GM19239 (cell line): ENCODE measurements at regions not wholly inside any gene's neighbourhood (a gene's known extent, or its start where the extent isn't known, plus 50 kb on each side); places are given as distances from the start of the nearest gene placed in this dataset.
A peak's percentile ranks its signal among the peaks of the same experiment; 100 is the strongest.

ENCODE experiments used
- DNase-seq: peaks from one replicate; pipeline ENCODE4 v3.0.0; 2011; ENCODE audit warnings: low spot score; ENCODE audit not compliant: insufficient read length
- FAIRE-seq: peaks from 2 replicates; lab custom pipeline; 2011; peaks lifted over from hg19 to GRCh38; lab: Jason Lieb, UNC

DNA sequence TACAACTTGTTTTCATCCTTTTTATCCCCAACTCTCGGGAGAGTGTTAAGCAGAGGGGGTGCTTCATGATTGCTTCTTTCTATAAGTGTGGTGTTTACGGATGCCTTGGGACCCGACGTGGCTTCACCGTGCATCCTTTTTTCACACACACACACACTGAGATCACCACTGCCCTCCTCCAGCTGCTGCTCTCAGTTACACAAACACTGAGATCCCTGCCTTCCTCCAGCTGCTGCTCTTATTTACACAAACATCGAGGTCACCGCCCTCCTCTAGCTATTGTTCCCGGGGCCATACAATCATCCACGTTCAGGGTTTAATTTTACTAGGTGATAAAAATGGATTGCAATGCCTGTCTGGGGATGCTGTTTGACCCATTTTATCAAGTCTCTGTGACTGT lies 155.4 kb upstream of the FAM9B start:
- FAIRE-seq = no peak
- DNase-seq = no peak

DNA sequence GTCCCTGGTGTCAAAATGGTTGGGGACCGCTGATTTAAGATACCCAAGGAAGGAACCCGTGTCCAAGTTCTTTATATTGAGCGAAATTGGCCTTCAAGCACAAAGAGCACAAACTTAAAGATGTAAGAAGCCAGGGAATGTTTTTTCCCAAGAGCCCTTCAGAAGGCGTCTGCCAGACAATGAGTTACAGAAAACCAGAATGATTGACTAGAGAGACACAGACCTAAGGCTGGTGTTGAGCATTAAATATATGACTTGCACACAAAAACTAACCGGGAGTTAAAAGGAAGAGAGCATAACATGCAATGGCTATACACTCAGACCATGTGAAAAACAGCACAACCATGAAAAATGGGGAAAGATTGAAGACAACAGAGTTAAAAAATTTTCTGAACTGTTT lies 157.5 kb upstream of the FAM9B start:
- DNase-seq (no peak), FAIRE-seq (no peak)

DNA sequence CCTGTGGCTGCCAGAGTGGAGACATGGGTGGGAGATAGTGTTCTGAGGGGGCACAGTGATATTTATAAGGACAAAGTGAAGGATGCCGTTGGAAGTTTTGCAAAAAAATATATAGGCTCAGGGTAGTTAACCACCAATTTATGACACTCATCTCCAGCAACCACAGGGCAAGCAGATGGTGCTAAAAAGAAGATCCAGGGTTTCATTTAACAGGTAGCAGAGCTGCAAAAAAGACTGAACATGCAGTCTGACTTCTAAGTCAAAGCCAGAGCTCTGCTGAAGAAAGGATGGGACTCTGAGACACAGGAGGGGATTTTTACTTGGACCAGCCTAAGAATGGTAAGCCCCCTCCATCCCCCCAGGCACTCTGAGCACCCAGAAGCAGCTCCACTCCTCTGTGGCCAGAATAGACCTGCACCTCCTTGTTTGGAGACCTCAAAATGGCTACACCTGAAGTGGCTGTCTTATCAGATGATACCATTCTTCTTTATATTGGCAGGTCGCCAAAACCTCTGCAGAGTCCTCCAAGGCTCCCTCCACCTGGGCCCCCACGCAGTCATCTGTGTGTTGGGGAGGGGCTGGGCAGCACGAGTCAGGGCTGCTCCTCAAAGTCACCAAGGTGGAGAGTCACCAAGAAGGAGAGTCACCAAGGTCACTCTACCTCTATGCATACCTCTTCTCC lies 161.4 kb upstream of the FAM9B start:
- no peak for DNase-seq
- no peak for FAIRE-seq

GRCh38 chrX:9196961-9197640 lies 163.2 kb upstream of the FAM9B start:
- FAIRE-seq = no peak
- no peak for DNase-seq

DNA sequence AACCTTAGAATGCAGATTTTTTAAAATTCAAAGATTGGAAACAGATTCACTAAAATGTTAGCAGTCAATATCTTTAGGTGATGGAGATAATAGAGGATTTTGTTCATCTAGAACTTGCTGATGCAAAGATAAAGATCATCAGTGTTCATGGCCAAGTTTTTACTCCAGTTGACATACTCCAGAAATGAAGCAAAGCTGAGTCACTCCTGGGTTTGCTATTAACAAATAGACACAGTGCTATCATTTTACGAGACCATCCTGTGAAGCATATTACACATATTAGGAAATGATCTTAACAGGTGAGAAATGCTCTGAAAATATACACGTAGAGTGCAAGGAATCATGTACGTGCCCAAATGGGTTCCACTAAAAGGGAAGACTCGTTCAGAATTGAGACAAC lies 170.6 kb upstream of the FAM9B start:
- FAIRE-seq (no peak), DNase-seq (no peak)

GRCh38 chrX:9205599-9206223 lies 171.8 kb upstream of the FAM9B start:
- FAIRE-seq = no peak

GRCh38 chrX:9207142-9207541 lies 173.2 kb upstream of the FAM9B start:
- FAIRE-seq (no peak), DNase-seq (no peak)

More at GRCh38 chrX:9205599-9206223, 171.8 kb upstream of the FAM9B start:
- no peak for DNase-seq

- FAIRE-seq (no peak), DNase-seq (no peak)
Observed at GRCh38 chrX:9211269-9211668, 177.3 kb upstream of the FAM9B start.

DNA sequence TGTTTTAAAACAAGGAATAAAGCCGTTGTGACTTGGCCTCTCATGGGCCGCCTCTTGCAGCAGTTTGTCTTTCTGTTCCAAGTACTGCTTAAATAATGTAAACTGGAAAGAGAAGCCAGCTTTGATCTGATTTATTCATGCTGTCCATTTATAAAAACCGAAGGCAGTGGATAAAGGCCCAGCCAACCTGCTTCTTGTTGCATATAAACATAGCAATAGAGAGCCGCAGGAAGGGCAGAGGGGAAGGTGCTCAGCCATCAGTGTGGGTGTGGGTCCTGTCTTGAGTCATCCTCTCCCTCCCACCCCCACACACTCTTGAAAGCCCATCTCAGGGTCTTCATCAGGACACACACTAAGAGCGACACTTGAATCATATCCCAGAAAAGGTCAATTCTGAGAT lies 187.9 kb upstream of the FAM9B start:
- FAIRE-seq = no peak
- no peak for DNase-seq

DNA sequence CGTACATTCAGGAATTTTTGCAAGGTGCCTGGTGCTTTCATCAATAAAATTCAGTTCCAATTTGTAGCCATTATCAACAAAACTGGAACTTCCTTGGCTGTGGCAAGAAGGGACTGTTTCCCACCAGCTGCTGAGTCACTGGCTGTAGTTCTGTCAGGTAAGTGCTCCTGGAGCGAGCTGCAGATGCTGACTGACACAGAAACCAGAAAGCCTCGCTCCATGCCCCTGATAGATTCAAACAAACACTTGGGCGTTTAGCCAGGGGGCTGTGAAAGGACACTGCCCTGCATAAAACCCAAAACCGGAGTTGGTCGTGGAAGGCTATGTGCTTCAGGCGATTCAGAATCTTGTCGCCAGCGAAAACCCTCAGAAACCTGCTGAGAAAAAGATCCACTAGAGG lies 188.4 kb upstream of the FAM9B start:
- DNase-seq (no peak), FAIRE-seq (no peak)

DNA sequence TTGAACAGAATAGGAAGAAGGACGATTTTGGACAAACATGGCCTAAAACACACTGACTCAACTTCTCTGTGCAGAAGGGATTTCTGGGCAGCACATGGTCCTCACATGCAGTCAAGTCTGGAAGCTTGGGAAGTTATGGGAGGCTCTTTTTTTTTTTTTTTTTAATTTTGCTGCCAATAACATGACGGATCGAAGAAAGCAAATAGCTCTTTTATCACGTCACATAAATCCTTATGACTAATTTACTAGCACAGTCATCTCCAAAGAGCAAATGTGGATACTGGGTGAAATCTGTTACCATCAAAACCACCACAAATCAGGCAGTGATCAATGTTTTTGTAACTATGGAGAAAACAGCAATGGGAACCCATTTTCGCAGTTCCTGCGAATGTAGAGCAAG lies 193.3 kb upstream of the FAM9B start:
- DNase-seq (no peak), FAIRE-seq (no peak)

GRCh38 chrX:9231491-9231890 lies 197.6 kb upstream of the FAM9B start:
- no peak for DNase-seq
- FAIRE-seq = no peak

DNA sequence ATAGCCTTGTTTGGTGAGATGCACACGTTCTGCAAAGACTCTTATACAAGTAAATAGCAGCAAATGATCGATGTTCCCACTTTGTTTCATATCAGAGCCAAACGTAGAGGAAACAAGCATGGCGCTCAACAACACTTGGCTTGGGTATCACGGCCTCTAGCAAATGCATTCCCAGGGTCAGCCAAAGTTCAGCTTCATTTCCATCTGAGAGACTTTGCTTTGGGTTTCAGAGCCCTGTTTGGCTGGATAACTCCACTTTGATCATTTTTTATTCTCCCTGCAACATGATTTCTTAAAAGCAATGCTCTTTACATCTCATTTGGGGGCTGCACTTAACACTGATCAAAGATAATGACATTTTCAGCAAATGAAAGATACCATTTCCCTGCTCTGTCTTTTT lies 199.2 kb upstream of the FAM9B start:
- FAIRE-seq = no peak
- DNase-seq = no peak

DNA sequence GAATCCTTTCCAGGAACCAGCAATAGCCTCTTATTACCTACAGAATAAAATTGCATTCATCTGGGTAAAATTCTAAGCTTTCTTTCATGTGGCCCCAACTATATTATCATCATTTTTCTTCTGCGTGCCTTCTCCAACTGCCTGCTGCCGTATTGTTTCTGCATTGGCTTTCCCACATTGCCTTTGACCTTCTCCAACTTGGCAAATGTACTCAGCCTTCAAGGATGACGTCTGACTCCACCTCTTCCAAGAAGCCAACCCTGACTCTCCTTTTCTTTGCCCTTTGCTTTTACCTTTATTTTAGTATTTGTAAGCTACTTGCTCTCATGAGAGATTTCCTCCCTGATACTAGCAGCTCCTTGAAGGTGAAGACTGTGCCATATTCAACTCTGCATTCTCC lies 200.4 kb upstream of the FAM9B start:
- no peak for DNase-seq
- FAIRE-seq = no peak

DNA sequence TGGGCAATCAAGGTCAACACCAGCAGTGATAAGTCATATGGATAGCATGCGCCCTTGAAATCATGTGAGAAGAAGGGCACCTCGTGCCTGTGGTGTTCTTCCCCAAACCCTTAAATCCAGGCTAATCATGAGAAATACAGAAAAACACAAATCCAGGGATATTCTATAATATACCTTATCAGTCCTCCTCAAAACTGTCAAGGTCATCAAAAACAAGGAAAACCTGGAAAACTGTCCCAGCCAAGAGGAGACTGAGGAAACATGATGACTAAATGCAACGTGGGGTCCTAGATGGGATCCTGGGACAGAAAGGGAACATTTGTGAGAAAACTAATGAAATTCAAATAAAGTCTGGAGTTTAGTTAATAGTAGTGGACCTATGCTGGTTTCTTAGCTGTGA lies 201.8 kb upstream of the FAM9B start:
- no peak for DNase-seq
- FAIRE-seq = no peak

- DNase-seq (no peak), FAIRE-seq (no peak)
Observed at GRCh38 chrX:9240956-9241355, 207.0 kb upstream of the FAM9B start.

GRCh38 chrX:9241427-9241826 lies 207.5 kb upstream of the FAM9B start:
- FAIRE-seq (no peak), DNase-seq (no peak)

DNA sequence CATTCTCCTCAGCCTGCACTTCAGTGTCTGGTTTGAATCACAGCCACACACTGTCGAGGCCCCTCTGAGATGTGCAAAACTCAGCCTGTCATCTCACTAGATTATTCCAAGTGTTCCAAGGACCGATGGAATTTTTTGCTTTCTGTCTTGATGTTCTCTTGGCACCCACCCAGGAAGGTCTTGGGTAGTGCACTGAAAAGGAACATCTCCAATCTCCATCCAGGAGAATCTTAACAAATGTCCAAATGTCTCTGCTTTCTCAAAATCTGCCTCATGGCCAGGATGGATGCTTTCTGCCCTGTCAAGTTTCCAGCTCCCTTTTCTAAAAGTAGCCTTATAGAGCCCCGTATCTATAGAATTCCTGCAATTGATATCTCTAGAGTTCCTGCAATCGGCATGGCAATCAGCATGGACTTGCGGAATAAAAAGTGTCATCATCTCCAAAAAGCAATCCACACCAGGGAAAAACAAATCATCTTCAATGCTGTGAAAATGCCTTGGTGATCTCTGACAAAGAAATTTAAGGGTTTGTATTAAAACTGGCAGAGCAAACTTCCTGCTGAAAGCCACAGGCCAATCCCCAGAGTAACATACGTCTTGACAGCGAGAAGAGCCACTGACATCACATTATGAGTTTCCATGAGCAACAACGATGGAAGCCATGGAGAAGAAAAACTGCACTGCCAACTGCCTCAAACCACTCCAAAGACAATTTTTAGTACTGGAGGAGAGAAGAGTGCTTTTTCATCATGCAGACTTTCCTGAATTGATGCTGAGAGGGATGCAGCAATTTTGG lies 215.3 kb upstream of the FAM9B start:
- DNase-seq (no peak), FAIRE-seq (no peak)

GRCh38 chrX:9252182-9252581 lies 212.7 kb upstream of the TBL1X start:
- FAIRE-seq (no peak), DNase-seq (no peak)

- FAIRE-seq = peak; percentile 33
Observed at GRCh38 chrX:9253211-9253610, 211.6 kb upstream of the TBL1X start.

More at GRCh38 chrX:9253211-9253610, 211.6 kb upstream of the TBL1X start:
- DNase-seq = no peak
